ENCODE measurements at regions not wholly inside any gene's neighbourhood (a gene's known extent, or its start where the extent isn't known, plus 50 kb on each side); places are given as distances from the start of the nearest gene placed in this dataset.

- peak; percentile 54 for DNase-seq
Measured at GRCh38 chr7:155961241-155962190, 149.3 kb upstream of the SHH start.

GRCh38 chr7:155959894-155960293 lies 147.6 kb upstream of the SHH start:
- no peak for DNase-seq

DNA sequence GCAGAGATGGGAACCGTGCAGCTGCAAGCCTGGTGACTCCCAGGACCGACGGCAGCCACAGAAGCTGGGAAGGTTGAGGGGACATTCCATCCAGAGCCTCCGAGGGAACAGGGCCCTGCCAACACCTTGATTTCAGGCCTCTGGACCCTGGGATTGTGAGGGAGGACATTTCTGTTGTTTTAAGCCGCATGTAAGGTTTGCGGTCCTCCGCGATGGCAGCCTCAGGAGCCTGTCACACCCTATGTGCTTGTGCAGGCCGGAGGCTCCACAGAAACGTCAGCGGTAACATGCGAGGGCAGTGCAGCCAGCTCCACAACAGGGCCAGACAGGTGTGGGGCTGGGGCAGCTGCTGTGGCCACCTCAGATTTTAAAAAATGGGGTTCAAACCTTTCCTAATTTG lies 144.7 kb upstream of the SHH start:
- no peak for DNase-seq

DNA sequence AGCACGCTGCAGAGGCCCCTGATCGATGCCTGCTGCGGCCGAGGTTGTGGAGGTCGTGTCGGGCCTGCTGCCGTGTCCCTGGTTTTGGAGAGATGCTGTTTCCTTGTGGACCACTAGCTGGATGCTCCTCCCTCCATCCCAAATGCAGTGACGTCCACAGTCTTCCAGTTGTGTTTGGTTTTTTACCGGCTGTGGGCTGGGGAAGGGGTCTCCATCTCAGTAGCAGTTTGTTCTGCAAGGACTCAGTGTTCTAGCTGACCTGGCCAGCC lies 143.0 kb upstream of the SHH start:
- no peak for DNase-seq

DNA sequence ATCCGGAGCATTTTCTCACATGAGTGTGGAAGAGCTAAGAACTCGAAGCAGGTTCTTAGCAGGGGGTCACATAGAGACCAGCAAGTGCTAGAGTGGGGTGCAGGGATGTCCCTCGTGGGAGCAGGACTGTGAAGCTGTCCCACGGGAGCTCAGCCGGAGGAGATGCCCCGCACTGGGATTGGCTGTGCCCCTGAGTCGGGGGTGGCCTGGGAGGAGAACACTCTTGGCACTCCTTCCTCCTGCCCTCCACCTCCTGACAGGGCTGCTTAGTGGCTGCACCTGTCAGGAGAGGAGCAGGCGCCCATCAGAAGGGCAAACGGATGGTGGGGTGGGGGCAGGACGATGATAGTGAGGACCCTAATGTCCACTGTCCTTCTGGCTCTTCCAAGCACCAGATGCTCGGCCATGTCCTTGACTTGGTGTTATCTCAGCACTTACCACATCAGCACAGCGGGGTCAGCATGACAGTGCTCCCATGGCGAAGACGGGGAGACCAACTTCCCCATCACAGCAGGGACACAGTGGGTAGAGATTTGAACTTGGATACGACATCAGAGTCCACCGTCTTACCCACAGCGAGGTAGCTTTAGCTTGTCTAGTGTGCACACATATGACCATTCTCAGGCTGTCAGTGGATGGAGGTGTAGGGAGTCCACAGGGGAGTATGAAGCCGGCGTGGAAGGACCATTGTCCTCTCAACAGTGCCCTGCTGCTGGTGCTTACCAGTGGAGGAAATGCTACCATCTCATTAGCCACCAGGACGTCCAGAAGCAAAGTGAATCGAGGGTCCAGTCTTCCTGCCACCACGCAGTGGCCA lies 142.5 kb upstream of the SHH start:
- DNase-seq: no peak

GRCh38 chr7:155953781-155954549 lies 141.7 kb upstream of the SHH start:
- no peak for DNase-seq

DNA sequence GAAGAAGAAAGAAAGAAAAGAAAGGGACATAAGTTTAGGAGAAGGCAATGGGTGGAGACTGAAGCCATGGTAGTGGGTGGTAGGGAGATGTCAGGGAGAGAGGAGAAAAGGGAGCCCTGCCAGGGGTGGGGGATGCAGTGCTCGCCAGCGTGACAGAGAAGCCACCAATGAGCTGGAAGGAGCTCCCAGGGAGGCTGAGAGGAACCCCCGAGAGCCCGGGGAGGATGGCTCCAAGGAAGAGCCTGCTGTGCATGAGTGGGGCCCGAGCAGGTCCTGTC lies 141.2 kb upstream of the SHH start:
- DNase-seq: no peak

- no peak for DNase-seq
Measured at GRCh38 chr7:155951554-155952158, 139.4 kb upstream of the SHH start.

DNA sequence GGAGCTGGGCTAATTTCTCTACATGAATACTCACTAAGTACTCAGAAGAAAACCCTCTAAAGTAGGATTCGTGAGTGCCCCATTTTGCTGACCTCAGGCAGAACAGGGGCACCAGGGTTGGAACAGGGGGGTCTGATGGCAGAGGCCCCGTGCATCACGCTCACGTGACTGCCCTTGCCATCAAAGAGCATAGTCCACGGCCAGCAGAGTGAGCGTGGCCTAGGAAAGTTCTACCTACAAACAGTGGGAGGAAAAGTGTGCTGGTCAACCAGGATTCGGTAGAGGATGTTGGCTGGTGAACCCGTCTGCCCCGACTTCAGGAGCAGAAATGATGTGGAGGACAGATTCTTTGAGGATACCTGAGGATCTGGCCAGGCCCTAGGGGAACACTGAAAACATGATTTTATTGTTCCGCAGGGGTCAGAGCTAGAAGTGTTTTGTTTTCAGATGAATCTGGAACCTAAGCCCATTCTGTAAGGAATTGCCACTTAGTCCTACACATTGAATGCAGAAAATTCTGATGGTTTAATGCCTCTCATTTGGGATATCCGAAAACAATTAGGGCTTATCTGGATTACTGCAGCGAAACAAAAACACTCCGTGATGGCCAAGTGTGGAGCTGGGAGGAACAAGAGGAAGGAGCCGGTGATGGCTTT lies 138.8 kb upstream of the SHH start:
- no peak for DNase-seq

GRCh38 chr7:155948845-155949244 lies 136.6 kb upstream of the SHH start:
- DNase-seq: no peak

DNA sequence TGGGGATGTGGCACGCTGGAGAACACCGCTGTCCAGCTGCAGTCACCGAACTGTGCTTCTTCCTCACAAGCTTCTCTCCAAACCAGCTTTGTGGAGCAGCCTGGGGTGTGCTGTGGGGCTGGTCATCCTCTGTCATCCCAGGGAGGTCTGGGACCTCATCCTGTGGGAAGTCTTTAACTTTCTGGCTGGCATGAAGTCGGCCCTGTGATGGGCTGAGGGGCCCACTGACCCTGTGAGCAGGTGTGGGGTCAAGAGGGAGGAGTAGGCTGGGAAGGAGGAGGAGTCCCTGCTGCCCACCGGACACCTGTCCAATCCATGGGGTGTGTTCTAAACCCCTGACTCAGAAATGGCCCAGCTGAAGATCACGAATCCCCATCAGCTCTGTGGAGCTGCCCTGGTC lies 136.2 kb upstream of the SHH start:
- DNase-seq: no peak

GRCh38 chr7:155947051-155947450 lies 134.8 kb upstream of the SHH start:
- DNase-seq: no peak

- DNase-seq: no peak
Measured at GRCh38 chr7:155945670-155946325, 133.5 kb upstream of the SHH start.

GRCh38 chr7:155944901-155945300 lies 132.6 kb upstream of the SHH start:
- no peak for DNase-seq

DNA sequence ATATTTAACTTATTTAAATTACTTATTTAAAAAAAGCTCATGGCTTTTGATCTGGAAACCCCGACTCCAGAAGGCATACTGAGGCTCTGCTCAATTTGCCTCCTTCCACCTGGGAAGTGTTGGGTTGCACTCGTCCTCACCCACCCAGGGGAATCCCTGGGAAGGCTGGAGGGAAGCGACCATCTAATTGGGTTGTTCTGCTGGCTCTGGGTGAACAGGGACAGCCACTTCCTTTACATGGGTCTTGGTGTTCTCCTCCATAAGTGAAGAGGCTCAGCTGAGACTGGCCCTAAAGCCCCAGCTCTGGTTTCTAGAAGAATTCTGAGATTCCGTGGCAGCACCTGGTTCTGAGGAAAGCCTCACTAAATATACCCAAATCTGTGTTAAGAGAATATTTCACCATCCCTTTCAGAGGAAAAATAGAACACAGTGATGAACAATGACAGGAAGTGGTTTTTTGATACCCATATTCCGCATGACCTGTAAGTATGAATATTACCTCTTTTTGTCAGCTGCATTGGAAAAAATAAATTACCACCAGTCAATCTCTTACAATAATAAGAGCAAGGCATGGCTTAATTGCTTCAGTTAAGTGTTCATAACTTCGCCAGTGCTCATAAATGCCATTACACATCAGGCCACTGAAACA lies 131.1 kb upstream of the SHH start:
- DNase-seq: no peak

DNA sequence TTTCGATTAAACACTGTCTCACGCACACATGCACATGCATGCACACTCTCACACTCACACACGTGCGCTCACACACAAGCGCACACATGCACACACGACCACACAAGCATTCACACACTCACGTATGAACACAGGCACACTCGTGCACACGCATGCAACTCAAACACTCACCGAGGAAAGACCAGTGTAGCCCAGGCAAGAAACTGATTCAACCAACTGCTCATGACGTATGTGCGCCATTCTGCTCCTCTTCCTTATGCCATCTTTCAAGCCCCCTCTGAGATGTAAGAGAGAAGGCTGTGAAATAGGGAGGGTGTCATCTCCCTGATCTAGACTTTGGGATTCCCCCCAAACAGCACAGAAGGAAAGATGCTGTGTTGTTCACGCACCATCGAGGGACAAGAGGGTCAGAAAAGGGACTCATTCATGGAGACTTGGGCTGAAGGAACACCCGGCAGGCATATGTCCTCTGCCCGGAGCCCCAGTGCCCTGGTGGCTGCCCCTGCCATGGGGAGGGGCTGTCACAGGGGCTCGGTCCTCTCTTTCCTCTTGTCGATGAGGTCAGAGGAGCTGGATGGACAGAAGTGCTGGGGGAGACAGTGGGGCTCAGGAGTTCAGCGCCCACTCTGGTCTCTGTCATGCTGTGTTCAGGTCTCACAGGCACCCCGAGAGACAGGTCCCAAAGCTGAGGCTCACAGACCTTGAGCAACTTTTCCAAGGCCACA lies 130.1 kb upstream of the SHH start:
- no peak for DNase-seq

GRCh38 chr7:155941688-155942087 lies 129.4 kb upstream of the SHH start:
- no peak for DNase-seq

- DNase-seq: no peak
Measured at GRCh38 chr7:155939350-155939749, 127.1 kb upstream of the SHH start.

DNA sequence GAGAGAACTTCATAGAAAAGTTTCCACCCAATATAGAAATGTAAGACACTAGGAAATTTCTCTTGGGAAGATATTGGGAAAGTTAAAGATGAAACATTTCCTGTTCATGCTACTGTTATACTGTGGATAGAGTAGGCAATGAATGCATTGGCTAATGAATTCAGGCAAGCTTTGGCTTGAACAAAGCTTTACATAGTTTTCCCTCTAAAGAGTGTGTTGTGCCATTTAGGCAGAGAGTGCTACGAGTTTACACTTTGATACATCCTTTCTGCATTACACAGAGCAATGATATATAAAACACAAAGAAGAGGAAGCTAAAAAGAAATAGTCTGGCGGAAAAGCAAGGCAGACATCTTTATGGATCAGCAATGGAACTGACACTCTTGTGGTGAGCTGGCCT lies 125.9 kb upstream of the SHH start:
- DNase-seq: no peak

- DNase-seq: no peak
Measured at GRCh38 chr7:155935726-155936125, 123.5 kb upstream of the SHH start.

GRCh38 chr7:155935005-155935557 lies 122.8 kb upstream of the SHH start:
- no peak for DNase-seq
